HFFc6 (cell line): ENCODE measurements at regions not wholly inside any gene's neighbourhood (a gene's known extent, or its start where the extent isn't known, plus 50 kb on each side); places are given as distances from the start of the nearest gene placed in this dataset.

Source experiments
- DNase-seq: peaks from one replicate; pipeline ENCODE4 v3.0.0-alpha.2; 2018
- H3K27ac Mint-ChIP-seq: 2 replicates; pipeline ENCODE4 v1.8.0; 2020; ENCODE audit warnings: mild to moderate bottlenecking, mixed read lengths
- H3K27me3 Mint-ChIP-seq: 2 replicates; pipeline ENCODE4 v1.8.0; 2021; ENCODE audit warnings: mild to moderate bottlenecking, moderate library complexity, mixed read lengths; ENCODE audit not compliant: insufficient read depth
- H3K36me3 Mint-ChIP-seq: 2 replicates; pipeline ENCODE4 v1.8.0; 2021; ENCODE audit warnings: low read depth, mixed read lengths
- H3K4me1 Mint-ChIP-seq: 2 replicates; pipeline ENCODE4 v1.8.0; 2020; ENCODE audit warnings: low read depth, mixed read lengths
- H3K4me3 Mint-ChIP-seq: 2 replicates; pipeline ENCODE4 v1.8.0; 2020; ENCODE audit warnings: mild to moderate bottlenecking, moderate library complexity, mixed read lengths
- H3K9me3 Mint-ChIP-seq: 2 replicates; pipeline ENCODE4 v1.8.0; 2020; ENCODE audit warnings: mild to moderate bottlenecking, mixed read lengths
- TF ChIP-seq, protein P1 (sequence below): fragments of 200-600 bp; sonication (generic); IDR thresholded peaks from 2 replicates; pipeline ENCODE4 v1.5.0; 2021; ENCODE audit warnings: antibody characterized with exemption, mild to moderate bottlenecking

DNA sequence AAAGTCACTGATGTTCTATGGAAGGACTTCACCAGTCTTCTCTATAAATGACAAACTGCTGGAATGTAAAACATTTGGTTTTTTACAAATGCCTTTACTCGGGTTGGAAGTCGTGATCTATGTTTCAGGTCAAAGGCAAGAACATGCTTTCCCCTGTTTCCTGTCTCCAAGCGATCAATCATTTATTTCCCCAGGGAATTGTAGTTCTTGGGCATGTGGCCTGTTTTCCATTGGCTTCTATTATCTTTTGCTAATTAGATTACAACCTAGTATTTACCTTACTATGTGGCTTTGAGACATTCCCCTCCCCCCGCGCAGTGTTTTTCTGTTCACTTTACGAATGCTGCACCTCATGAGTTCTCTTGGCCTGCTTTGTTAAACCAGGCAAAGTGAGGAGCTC is 684.2 kb downstream of the EPHA4 start:
- Mint-ChIP-seq H3K9me3 (no peaks in the 10 kb centered on the region; the same call in 1 of the 2 replicates), H3K27me3 (peaks cover 2% of the 10 kb centered on the region; the same call in 1 of the 2 replicates), H3K4me3 (no peak overlapping the region), H3K4me1 (peaks cover 18% of the 10 kb centered on the region), H3K27ac (no peak overlapping the region), H3K36me3 (peaks cover 6% of the 10 kb centered on the region; the same call in 1 of the 2 replicates)
- no peak for DNase-seq
- TF ChIP-seq, protein P1, sequence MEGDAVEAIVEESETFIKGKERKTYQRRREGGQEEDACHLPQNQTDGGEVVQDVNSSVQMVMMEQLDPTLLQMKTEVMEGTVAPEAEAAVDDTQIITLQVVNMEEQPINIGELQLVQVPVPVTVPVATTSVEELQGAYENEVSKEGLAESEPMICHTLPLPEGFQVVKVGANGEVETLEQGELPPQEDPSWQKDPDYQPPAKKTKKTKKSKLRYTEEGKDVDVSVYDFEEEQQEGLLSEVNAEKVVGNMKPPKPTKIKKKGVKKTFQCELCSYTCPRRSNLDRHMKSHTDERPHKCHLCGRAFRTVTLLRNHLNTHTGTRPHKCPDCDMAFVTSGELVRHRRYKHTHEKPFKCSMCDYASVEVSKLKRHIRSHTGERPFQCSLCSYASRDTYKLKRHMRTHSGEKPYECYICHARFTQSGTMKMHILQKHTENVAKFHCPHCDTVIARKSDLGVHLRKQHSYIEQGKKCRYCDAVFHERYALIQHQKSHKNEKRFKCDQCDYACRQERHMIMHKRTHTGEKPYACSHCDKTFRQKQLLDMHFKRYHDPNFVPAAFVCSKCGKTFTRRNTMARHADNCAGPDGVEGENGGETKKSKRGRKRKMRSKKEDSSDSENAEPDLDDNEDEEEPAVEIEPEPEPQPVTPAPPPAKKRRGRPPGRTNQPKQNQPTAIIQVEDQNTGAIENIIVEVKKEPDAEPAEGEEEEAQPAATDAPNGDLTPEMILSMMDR = no peak

DNA sequence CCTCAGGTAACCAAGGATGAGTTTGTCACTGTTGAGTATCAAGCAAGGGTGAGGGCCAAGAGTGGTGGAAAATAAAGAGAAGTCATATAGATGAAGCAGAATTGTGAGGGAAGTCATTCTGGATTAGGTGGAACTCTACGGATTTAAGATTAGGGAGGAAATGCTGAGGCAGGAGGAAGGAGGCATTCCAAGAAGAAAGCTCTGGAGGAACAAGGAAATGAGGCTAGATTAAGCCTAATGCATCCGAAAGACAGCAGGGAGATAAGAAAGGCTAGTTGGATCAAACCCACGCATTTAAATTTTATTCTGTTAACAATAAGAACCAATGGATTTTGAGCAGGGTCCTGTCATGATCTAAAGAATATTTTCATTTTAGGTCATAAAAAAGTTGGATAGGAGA is 681.2 kb downstream of the EPHA4 start:
- DNase-seq = no peak
- Mint-ChIP-seq H3K4me1 (peaks cover 37% of the 10 kb centered on the region), H3K36me3 (peaks cover 6% of the 10 kb centered on the region; the same call in 1 of the 2 replicates), H3K27ac (no peak overlapping the region), H3K9me3 (no peaks in the 10 kb centered on the region; the same call in 1 of the 2 replicates), H3K27me3 (no peaks in the 10 kb centered on the region), H3K4me3 (no peak overlapping the region)
- TF ChIP-seq, protein P1 = no peak

DNA sequence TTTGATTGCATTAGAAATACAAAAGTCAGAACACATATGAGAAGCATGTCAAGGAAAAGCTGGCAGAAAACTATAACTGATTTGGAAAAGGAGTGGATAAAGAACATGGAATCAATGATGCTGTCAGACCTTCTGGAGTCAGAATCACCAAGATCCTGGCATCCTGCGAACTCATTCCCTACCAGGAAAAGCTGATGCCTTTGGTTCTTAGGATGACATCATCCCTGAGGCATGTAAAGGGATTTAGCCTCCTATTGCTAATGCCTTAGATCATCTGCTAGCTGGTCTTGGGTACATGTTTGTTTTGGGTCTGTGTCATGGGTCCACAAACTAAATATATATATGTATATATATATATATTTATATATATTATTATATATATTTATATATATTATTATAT is 680.7 kb downstream of the EPHA4 start:
- peaks cover 37% of the 10 kb centered on the region for H3K4me1 Mint-ChIP-seq
- H3K9me3 Mint-ChIP-seq = no peaks in the 10 kb centered on the region; the same call in 1 of the 2 replicates
- TF ChIP-seq, protein P1 = no peak
- no peak overlapping the region for H3K27ac Mint-ChIP-seq
- H3K27me3 Mint-ChIP-seq = no peaks in the 10 kb centered on the region
- DNase-seq = peak; percentile 79
- H3K36me3 Mint-ChIP-seq = peaks cover 6% of the 10 kb centered on the region; the same call in 1 of the 2 replicates
- no peak overlapping the region for H3K4me3 Mint-ChIP-seq

DNA sequence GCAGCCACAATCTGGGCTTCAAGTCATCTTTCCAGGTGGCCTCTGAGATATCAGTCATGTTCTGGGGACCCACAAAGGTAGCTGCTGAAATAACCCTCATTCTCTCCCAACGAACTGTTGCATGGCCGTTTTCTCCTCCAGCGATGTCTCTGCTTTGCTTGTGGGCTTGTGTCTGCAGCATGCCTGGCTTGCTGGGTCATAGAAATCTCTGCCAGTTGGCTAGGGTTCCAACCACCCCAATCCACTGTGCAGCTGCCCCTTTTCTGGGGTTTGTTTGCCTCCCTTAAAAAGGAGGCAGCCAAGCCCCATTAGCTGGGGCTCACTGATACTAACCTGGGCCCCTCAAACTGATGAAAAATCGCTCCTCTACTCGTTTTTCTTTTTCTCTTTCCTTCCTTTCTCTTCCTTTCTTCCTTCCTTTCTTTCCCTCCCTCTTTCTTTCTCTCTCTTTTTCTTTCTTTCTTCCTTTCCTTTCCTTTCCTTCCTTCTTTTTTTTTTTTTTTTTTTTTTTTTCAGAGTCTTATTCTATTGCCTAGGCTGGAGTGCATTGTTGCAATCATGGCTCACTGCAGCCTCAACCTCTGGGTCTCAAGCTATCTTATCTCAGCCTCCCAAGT is 680.0 kb downstream of the EPHA4 start:
- no peaks in the 10 kb centered on the region; the same call in 1 of the 2 replicates for H3K27me3 Mint-ChIP-seq
- H3K9me3 Mint-ChIP-seq = no peaks in the 10 kb centered on the region; the same call in 1 of the 2 replicates
- peaks cover 6% of the 10 kb centered on the region; the same call in 1 of the 2 replicates for H3K36me3 Mint-ChIP-seq
- H3K4me3 Mint-ChIP-seq = no peak overlapping the region
- peaks cover 37% of the 10 kb centered on the region for H3K4me1 Mint-ChIP-seq
- no peak for DNase-seq
- H3K27ac Mint-ChIP-seq = no peak overlapping the region
- TF ChIP-seq, protein P1 = no peak

DNA sequence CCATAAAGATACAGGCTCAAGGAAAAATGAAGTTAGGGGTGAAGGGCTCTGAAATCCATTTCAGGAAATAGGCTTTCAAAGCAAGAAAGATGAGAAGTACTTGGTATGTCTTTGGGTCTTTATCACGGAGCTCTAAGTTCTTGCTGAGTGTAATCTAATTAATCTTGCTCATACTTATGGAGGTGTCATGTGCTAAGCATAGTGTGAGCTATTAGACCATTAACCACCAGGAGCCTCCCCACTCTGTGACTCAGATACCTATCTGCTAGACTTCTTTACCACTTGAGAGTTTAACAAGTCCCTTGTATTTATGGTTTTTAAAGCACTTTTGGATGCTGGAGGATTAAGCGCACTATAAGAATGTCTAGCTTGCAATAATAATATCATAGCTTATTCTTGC is 678.7 kb downstream of the EPHA4 start:
- TF ChIP-seq, protein P1 = no peak

More for the DNA sequence above, 678.7 kb downstream of the EPHA4 start:
- no peaks in the 10 kb centered on the region; the same call in 1 of the 2 replicates for H3K9me3 Mint-ChIP-seq
- H3K27me3 Mint-ChIP-seq = no peaks in the 10 kb centered on the region; the same call in 1 of the 2 replicates
- DNase-seq = no peak
- no peak overlapping the region for H3K27ac Mint-ChIP-seq
- H3K4me3 Mint-ChIP-seq = no peak overlapping the region
- H3K4me1 Mint-ChIP-seq = peaks cover 37% of the 10 kb centered on the region
- peaks cover 6% of the 10 kb centered on the region; the same call in 1 of the 2 replicates for H3K36me3 Mint-ChIP-seq
